SK-N-SH (cell line): ENCODE measurements at regions not wholly inside any gene's neighbourhood (a gene's known extent, or its start where the extent isn't known, plus 50 kb on each side); places are given as distances from the start of the nearest gene placed in this dataset.

ENCODE experiments used
- CTCF ChIP-seq: fragments of 200-600 bp; sonication (generic); IDR thresholded peaks from 2 replicates; pipeline ENCODE4 v1.6.1; 2017; ENCODE audit warnings: antibody characterized with exemption, mild to moderate bottlenecking, moderate library complexity
- EZH2phosphoT487 ChIP-seq: fragments of 200-600 bp; sonication (generic); IDR thresholded peaks from 2 replicates; pipeline ENCODE4 v1.6.1; 2017; ENCODE audit warnings: low read depth, mixed run types, mild to moderate bottlenecking, antibody characterized with exemption, moderate library complexity, borderline replicate concordance
- POLR2AphosphoS5 ChIP-seq: IDR thresholded peaks from 2 replicates; pipeline ENCODE4 v1.6.1; 2012; ENCODE audit warnings: low read depth, low read length
- RFX5 ChIP-seq: IDR thresholded peaks from 2 replicates; pipeline ENCODE4 v1.6.1; 2012; ENCODE audit warnings: mild to moderate bottlenecking, improper control_type of control experiment, low read length
- SIN3A ChIP-seq: IDR thresholded peaks from 2 replicates; pipeline ENCODE4 v1.6.1; 2012; ENCODE audit warnings: low read depth, mild to moderate bottlenecking, low read length, moderate library complexity, borderline replicate concordance
- TAF1 ChIP-seq: IDR thresholded peaks from 2 replicates; pipeline ENCODE4 v1.6.1; 2012; ENCODE audit warnings: low read depth, mild to moderate bottlenecking, low read length, moderate library complexity, borderline replicate concordance
- TCF12 ChIP-seq: IDR thresholded peaks from 2 replicates; pipeline ENCODE4 v1.4.0; 2012
- TEAD4 ChIP-seq: IDR thresholded peaks from 2 replicates; pipeline ENCODE4 v1.4.0; 2012; ENCODE audit warnings: mild to moderate bottlenecking, borderline replicate concordance; ENCODE audit not compliant: insufficient read depth

- TF ChIP-seq TEAD4 (no peak), SIN3A (no peak), RFX5 (no peak), CTCF (no peak), TAF1 (no peak), POLR2AphosphoS5 (no peak), TCF12 (no peak), EZH2phosphoT487 (no peak)
These were observed 55.2 kb upstream of the DAPK1 start for GRCh38 chr9:87442451-87442850.
